Fibroblast of lung (primary cell): ENCODE measurements at regions not wholly inside any gene's neighbourhood (a gene's known extent, or its start where the extent isn't known, plus 50 kb on each side); places are given as distances from the start of the nearest gene placed in this dataset.

Experiments used
- DNase-seq, 2 donors: peaks; one replicate each; pipeline versions ENCODE4 v3.0.0 to v3.0.0-alpha.2; 2010; ENCODE audit warnings: low read depth in 2 of 2
- H2AFZ ChIP-seq: 2 replicates; pipeline ENCODE4 v1.5.1; 2012; ENCODE audit warnings: low read length, control low read depth, inconsistent platforms
- H3K27ac ChIP-seq: 2 replicates; pipeline ENCODE4 v1.5.1; 2011; ENCODE audit warnings: low read length, control low read depth; ENCODE audit not compliant: insufficient read depth
- H3K27me3 ChIP-seq: 2 replicates; pipeline ENCODE4 v1.5.1; 2011; ENCODE audit warnings: mild to moderate bottlenecking, low read length; ENCODE audit not compliant: control insufficient read depth, insufficient read depth
- H3K36me3 ChIP-seq: 2 replicates; pipeline ENCODE4 v1.5.1; 2011; ENCODE audit warnings: low read length; ENCODE audit not compliant: control insufficient read depth, insufficient read depth
- H3K4me1 ChIP-seq: 2 replicates; pipeline ENCODE4 v1.5.1; 2011; ENCODE audit warnings: low read length; ENCODE audit not compliant: control insufficient read depth, insufficient read depth; ENCODE audit errors: extremely low read depth
- H3K4me2 ChIP-seq: 2 replicates; pipeline ENCODE4 v1.5.1; 2011; ENCODE audit warnings: low read length, control low read depth; ENCODE audit not compliant: insufficient read depth; ENCODE audit errors: extremely low read depth
- H3K4me3 ChIP-seq, 4 experiments: fragments of 200-600 bp in 1 of 4; sonication (generic) in 1 of 4; replicated peaks in 1 of 4; 2 replicates each; pipeline ENCODE4 v1.5.1; 2011 to 2016; ENCODE audit warnings: low read length in 4 of 4, low read depth in 3 of 4, mild to moderate bottlenecking in 3 of 4, control low read depth in 2 of 4, inconsistent platforms in 1 of 4, mixed read lengths in 1 of 4; ENCODE audit not compliant: insufficient read depth in 1 of 4; ENCODE audit errors: control extremely low read depth in 1 of 4
- H3K79me2 ChIP-seq: 2 replicates; pipeline ENCODE4 v1.5.1; 2012; ENCODE audit warnings: mild to moderate bottlenecking, low read length, inconsistent platforms; ENCODE audit not compliant: control insufficient read depth, insufficient read depth
- H3K9ac ChIP-seq: 2 replicates; pipeline ENCODE4 v1.5.1; 2011; ENCODE audit warnings: mild to moderate bottlenecking, low read length, control low read depth; ENCODE audit not compliant: insufficient read depth
- H3K9me3 ChIP-seq: 2 replicates; pipeline ENCODE4 v1.5.1; 2012; ENCODE audit warnings: low read depth, low read length; ENCODE audit not compliant: control insufficient read depth, insufficient read depth
- H4K20me1 ChIP-seq: 2 replicates; pipeline ENCODE4 v1.5.1; 2011; ENCODE audit warnings: low read length; ENCODE audit not compliant: control insufficient read depth, insufficient read depth; ENCODE audit errors: extremely low read depth
- EZH2 ChIP-seq: IDR thresholded peaks from 2 replicates; pipeline ENCODE4 v1.5.1; 2012; ENCODE audit warnings: low read length, control low read depth, mild to moderate bottlenecking; ENCODE audit errors: missing control alignments
- TF ChIP-seq, protein P1 (sequence below), 2 donors: IDR thresholded peaks in 1 of 2; conservative IDR thresholded peaks in 1 of 2; 1 replicate in 1 of 2; 2 replicates in 1 of 2; pipeline ENCODE4 v1.5.1; 2011 to 2012; ENCODE audit warnings: low read length in 2 of 2, control low read depth in 1 of 2, inconsistent platforms in 1 of 2, low read depth in 1 of 2, mild to moderate bottlenecking in 1 of 2

DNA sequence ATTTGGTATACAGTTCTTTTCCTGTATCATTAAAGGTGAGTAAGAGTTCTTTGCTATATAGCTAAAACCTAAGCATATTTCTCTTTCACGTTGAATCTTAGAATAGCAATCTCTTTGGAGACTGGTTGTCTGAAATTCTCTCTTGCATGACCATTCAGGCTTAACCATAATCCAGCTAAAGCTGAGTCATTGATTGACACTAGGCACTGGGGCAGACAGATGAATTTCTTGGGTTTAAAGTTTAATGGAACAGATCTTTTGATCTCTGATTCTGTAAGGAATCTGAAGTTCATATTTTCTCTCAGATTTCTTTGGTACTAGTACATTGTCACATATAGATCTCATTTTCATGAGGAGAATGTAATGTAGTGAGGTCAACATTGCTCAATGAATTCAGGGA lies 397.3 kb upstream of the MIR17HG start:
- Histone ChIP-seq H3K4me1 (no peaks in the 10 kb centered on the region), H4K20me1 (no peaks in the 10 kb centered on the region), H3K9me3 (no peaks in the 10 kb centered on the region), H3K79me2 (no peaks in the 10 kb centered on the region), H3K27ac (no peak overlapping the region), H3K27me3 (no peaks in the 10 kb centered on the region), H3K36me3 (no peaks in the 10 kb centered on the region), H3K4me3 (no peak overlapping the region), H3K4me2 (no peak overlapping the region), H3K9ac (no peak overlapping the region), H2AFZ (no peak overlapping the region)
- TF ChIP-seq, protein P1, sequence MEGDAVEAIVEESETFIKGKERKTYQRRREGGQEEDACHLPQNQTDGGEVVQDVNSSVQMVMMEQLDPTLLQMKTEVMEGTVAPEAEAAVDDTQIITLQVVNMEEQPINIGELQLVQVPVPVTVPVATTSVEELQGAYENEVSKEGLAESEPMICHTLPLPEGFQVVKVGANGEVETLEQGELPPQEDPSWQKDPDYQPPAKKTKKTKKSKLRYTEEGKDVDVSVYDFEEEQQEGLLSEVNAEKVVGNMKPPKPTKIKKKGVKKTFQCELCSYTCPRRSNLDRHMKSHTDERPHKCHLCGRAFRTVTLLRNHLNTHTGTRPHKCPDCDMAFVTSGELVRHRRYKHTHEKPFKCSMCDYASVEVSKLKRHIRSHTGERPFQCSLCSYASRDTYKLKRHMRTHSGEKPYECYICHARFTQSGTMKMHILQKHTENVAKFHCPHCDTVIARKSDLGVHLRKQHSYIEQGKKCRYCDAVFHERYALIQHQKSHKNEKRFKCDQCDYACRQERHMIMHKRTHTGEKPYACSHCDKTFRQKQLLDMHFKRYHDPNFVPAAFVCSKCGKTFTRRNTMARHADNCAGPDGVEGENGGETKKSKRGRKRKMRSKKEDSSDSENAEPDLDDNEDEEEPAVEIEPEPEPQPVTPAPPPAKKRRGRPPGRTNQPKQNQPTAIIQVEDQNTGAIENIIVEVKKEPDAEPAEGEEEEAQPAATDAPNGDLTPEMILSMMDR (conservative IDR thresholded peaks at IDR 0.05 in 1 of 2, IDR thresholded peaks at IDR 0.05 in 1 of 2; ENCODE audit: low read depth in 1 of 2, low read length in 2 of 2), result no peak
- no peak for DNase-seq

DNA sequence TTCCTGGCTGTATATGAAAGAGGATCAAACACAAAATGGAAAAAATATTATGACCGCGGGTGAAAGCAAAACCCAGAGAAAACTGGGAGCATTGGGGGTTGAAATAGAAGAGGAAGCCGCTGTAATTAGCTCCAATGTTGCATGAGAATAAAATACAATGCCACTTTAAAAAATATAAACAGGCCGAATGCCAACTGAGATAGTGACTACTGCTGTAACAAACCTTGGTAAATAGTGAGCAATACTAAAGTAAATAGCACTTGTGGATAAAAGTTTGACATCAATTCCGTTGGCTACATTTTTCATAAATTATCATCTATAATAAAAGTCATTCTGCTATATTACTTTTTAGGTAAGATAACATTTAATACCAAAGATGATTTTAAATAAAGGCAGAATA lies 395.8 kb upstream of the MIR17HG start:
- Histone ChIP-seq H3K27me3 (no peaks in the 10 kb centered on the region), H4K20me1 (no peaks in the 10 kb centered on the region), H3K4me3 (no peak overlapping the region), H3K27ac (no peak overlapping the region), H3K36me3 (no peaks in the 10 kb centered on the region), H3K79me2 (no peaks in the 10 kb centered on the region), H3K4me2 (no peak overlapping the region), H3K9ac (no peak overlapping the region), H3K4me1 (no peaks in the 10 kb centered on the region), H3K9me3 (no peaks in the 10 kb centered on the region), H2AFZ (no peak overlapping the region)
- DNase-seq, result no peak
- TF ChIP-seq, protein P1 (conservative IDR thresholded peaks at IDR 0.05 in 1 of 2, IDR thresholded peaks at IDR 0.05 in 1 of 2; ENCODE audit: low read depth in 1 of 2, low read length in 2 of 2), result no peak
- TF ChIP-seq EZH2, result no peak

DNA sequence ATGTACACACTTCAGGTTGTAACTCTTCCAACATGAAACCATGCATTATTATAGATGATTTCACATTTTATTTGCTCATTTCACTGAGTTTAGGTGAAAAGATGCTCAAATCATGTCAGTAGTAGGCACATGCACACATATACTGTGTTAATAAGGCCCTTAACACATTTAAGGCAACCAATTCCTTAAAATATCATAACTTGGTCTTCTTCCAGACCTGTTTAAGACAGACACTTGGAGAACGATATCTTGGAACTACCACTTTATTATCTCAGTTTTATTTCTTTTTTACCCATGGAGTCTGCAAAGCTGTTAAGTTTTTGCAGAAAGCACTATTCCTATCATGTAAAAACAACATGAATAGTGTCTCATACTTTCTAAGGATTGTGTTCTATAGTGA lies 395.2 kb upstream of the MIR17HG start:
- Histone ChIP-seq H3K4me3 (no peak overlapping the region), H2AFZ (no peak overlapping the region)
- TF ChIP-seq EZH2, result no peak
- TF ChIP-seq, protein P1 (conservative IDR thresholded peaks at IDR 0.05 in 1 of 2, IDR thresholded peaks at IDR 0.05 in 1 of 2; ENCODE audit: low read depth in 1 of 2, low read length in 2 of 2), result no peak

More for the DNA sequence above, 395.2 kb upstream of the MIR17HG start:
- H3K4me2 ChIP-seq, result no peak overlapping the region
- no peaks in the 10 kb centered on the region for H3K9me3 ChIP-seq
- no peaks in the 10 kb centered on the region for H3K27me3 ChIP-seq
- H4K20me1 ChIP-seq, result no peaks in the 10 kb centered on the region
- H3K27ac ChIP-seq, result no peak overlapping the region
- no peaks in the 10 kb centered on the region for H3K79me2 ChIP-seq
- no peaks in the 10 kb centered on the region for H3K4me1 ChIP-seq
- no peak for DNase-seq
- no peaks in the 10 kb centered on the region for H3K36me3 ChIP-seq
- no peak overlapping the region for H3K9ac ChIP-seq
